ENCODE measurements at regions not wholly inside any gene's neighbourhood (a gene's known extent, or its start where the extent isn't known, plus 50 kb on each side); places are given as distances from the start of the nearest gene placed in this dataset.
"Not testable (repeated sequence)": the region's sequence is repeated elsewhere in the genome, so short reads cannot be mapped to it uniquely, and the experiment has no call there.

DNA sequence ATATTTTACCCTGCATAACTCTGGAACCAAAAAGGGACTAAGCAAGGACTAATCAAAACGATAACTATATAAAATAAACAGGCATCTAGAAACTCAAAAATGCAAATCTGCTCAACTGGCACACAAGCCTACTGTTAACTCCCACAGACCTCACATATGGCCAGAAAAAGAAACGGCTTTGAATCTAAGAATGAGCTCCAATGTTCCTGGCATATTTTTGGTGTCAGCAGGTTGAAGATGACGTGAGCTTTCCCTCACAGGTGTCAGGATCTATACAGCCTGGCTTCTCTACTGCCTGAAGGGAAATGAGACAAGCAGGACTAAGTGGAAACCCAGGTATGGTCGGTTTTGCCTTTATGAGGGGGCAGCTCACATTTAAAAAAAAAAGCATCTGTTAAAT lies 120.1 kb upstream of the SPATA12 start:
- no peak overlapping the region for H3K27ac ChIP-seq
- H3K9me3 ChIP-seq: no peaks in the 10 kb centered on the region
- no peaks in the 10 kb centered on the region for H3K27me3 ChIP-seq
- peaks cover under 1% of the 10 kb centered on the region for H3K36me3 ChIP-seq
- DNase-seq (ENCODE audit: low spot score in 2 of 2): no peak
- TF ChIP-seq EP300 (IDR thresholded peaks at IDR 0.05) (no peak), POLR2AphosphoS5 (IDR thresholded peaks at IDR 0.05) (no peak)
- TF ChIP-seq, protein P1, sequence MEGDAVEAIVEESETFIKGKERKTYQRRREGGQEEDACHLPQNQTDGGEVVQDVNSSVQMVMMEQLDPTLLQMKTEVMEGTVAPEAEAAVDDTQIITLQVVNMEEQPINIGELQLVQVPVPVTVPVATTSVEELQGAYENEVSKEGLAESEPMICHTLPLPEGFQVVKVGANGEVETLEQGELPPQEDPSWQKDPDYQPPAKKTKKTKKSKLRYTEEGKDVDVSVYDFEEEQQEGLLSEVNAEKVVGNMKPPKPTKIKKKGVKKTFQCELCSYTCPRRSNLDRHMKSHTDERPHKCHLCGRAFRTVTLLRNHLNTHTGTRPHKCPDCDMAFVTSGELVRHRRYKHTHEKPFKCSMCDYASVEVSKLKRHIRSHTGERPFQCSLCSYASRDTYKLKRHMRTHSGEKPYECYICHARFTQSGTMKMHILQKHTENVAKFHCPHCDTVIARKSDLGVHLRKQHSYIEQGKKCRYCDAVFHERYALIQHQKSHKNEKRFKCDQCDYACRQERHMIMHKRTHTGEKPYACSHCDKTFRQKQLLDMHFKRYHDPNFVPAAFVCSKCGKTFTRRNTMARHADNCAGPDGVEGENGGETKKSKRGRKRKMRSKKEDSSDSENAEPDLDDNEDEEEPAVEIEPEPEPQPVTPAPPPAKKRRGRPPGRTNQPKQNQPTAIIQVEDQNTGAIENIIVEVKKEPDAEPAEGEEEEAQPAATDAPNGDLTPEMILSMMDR (IDR thresholded peaks at IDR 0.05): no peak
- WGBS: 67% methylated on average over 4 of the region's 4 CpGs
- H3K4me1 ChIP-seq: no peaks in the 10 kb centered on the region
- no peak overlapping the region for H3K4me3 ChIP-seq

DNA sequence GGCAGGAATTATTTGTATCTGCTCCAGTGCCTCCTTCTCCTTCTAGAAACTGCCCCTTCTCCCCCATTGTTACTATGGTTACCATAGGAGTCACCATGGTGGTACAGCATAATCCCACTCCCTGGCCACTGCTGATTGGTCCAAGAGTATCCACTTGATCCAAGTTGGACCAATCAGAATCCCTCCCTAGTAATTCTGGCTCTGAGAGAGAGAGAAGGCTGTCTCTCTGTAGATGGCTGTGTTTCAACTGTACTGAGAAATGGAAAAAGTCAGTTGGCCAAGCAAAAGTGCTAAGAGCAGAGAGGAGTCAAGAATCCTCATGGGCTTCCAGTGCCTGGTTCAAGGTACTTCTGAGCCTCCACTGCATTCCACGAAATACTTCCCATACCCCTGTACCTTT lies 120.6 kb upstream of the SPATA12 start:
- Histone ChIP-seq H3K4me1 (no peaks in the 10 kb centered on the region), H3K36me3 (no peaks in the 10 kb centered on the region), H3K9me3 (no peaks in the 10 kb centered on the region), H3K27me3 (no peaks in the 10 kb centered on the region), H3K27ac (no peak overlapping the region), H3K4me3 (no peak overlapping the region)
- no peak for DNase-seq (ENCODE audit: low spot score in 2 of 2)
- TF ChIP-seq POLR2AphosphoS5 (IDR thresholded peaks at IDR 0.05) (no peak), EP300 (IDR thresholded peaks at IDR 0.05) (no peak), POLR2A (IDR thresholded peaks at IDR 0.05) (no peak)
- TF ChIP-seq, protein P1 (IDR thresholded peaks at IDR 0.05): no peak
- 94% methylated on average over 1 of the region's 1 CpG for WGBS

GRCh38 chr3:56938530-56938929 lies 121.9 kb upstream of the SPATA12 start:
- TF ChIP-seq POLR2A (IDR thresholded peaks at IDR 0.05) (no peak), POLR2AphosphoS5 (IDR thresholded peaks at IDR 0.05) (no peak)
- H3K9me3 ChIP-seq: no peaks in the 10 kb centered on the region
- H3K27me3 ChIP-seq: no peaks in the 10 kb centered on the region
- no peak for DNase-seq (ENCODE audit: low spot score in 2 of 2)
- no peak overlapping the region for H3K27ac ChIP-seq
- H3K36me3 ChIP-seq: no peaks in the 10 kb centered on the region
- no peaks in the 10 kb centered on the region for H3K4me1 ChIP-seq
- WGBS: 91% methylated on average over 8 of the region's 8 CpGs
- no peak overlapping the region for H3K4me3 ChIP-seq

GRCh38 chr3:56937580-56937979 lies 122.9 kb upstream of the SPATA12 start:
- Histone ChIP-seq H3K27me3 (no peaks in the 10 kb centered on the region), H3K36me3 (no peaks in the 10 kb centered on the region), H3K4me1 (no peaks in the 10 kb centered on the region), H3K9me3 (no peaks in the 10 kb centered on the region), H3K4me3 (no peak overlapping the region), H3K27ac (no peak overlapping the region)
- TF ChIP-seq POLR2A (IDR thresholded peaks at IDR 0.05) (no peak), POLR2AphosphoS5 (IDR thresholded peaks at IDR 0.05) (no peak), EP300 (IDR thresholded peaks at IDR 0.05) (no peak)
- TF ChIP-seq, protein P1 (IDR thresholded peaks at IDR 0.05): no peak
- DNase-seq (ENCODE audit: low spot score in 2 of 2): no peak

- WGBS: 100% methylated on average over 1 of the region's 1 CpG
Observed at GRCh38 chr3:56935811-56936210, 124.7 kb upstream of the SPATA12 start.

GRCh38 chr3:56934481-56934880 lies 126.0 kb upstream of the SPATA12 start:
- not testable (repeated sequence) for DNase-seq (ENCODE audit: low spot score in 2 of 2); H3K27me3 ChIP-seq; H3K36me3 ChIP-seq; H3K4me3 ChIP-seq; H3K27ac ChIP-seq; H3K9me3 ChIP-seq; H3K4me1 ChIP-seq
- 85% methylated on average over 11 of the region's 26 CpGs for WGBS

More at GRCh38 chr3:56935811-56936210, 124.7 kb upstream of the SPATA12 start:
- Histone ChIP-seq H3K36me3 (no peaks in the 10 kb centered on the region), H3K9me3 (no peaks in the 10 kb centered on the region), H3K27ac (no peak overlapping the region), H3K4me1 (peaks cover 4% of the 10 kb centered on the region), H3K4me3 (no peak overlapping the region), H3K27me3 (no peaks in the 10 kb centered on the region)
- TF ChIP-seq, protein P1 (IDR thresholded peaks at IDR 0.05): no peak
- no peak for DNase-seq (ENCODE audit: low spot score in 2 of 2)

All from suprapubic skin (tissue), 4 donors.